Colonic mucosa (tissue), 4 donors: ENCODE measurements at regions not wholly inside any gene's neighbourhood (a gene's known extent, or its start where the extent isn't known, plus 50 kb on each side); places are given as distances from the start of the nearest gene placed in this dataset.
"Not testable (repeated sequence)": the region's sequence is repeated elsewhere in the genome, so short reads cannot be mapped to it uniquely, and the experiment has no call there.

ENCODE experiments used
- DNase-seq: peaks from one replicate; pipeline ENCODE4 v3.0.0-alpha.2; 2020
- H3K27ac ChIP-seq: fragments of 200-600 bp; one replicate; pipeline ENCODE4 v1.8.0; 2021
- H3K27me3 ChIP-seq: fragments of 200-600 bp; one replicate; pipeline ENCODE4 v1.8.0; 2021
- H3K36me3 ChIP-seq: fragments of 200-600 bp; one replicate; pipeline ENCODE4 v1.8.0; 2021
- H3K4me1 ChIP-seq: fragments of 200-600 bp; one replicate; pipeline ENCODE4 v1.8.0; 2021; ENCODE audit warnings: mild to moderate bottlenecking
- H3K4me3 ChIP-seq: fragments of 200-600 bp; one replicate; pipeline ENCODE4 v1.8.0; 2021
- H3K9ac ChIP-seq, 2 donors: one replicate each; pipeline ENCODE4 v1.7.0; 2013; ENCODE audit warnings: control low read depth in 2 of 2, low read depth in 2 of 2, low read length in 2 of 2
- H3K9me3 ChIP-seq: fragments of 200-600 bp; one replicate; pipeline ENCODE4 v1.8.0; 2021
- intact Hi-C: fragments of 100-400 bp; cut with DNase I; formaldehyde crosslinking; loops from one replicate; pipeline ENCODE4 v1.14.1; 2022
- TF ChIP-seq, protein P1 (sequence below): fragments of 200-600 bp; IDR thresholded peaks from one replicate; pipeline ENCODE4 v1.8.0; 2022; ENCODE audit warnings: antibody characterized with exemption, mild to moderate bottlenecking
- donor health status: healthy.
- donor health status: DM: no; HTN: no; CAD: no.
- donor health status: DM: no; HTN: no; CAD: no.

- Histone ChIP-seq H3K9me3 (no peaks in the 10 kb centered on the region), H3K9ac (no peak overlapping the region), H3K4me1 (no peaks in the 10 kb centered on the region), H3K27ac (no peak overlapping the region), H3K4me3 (no peak overlapping the region), H3K36me3 (no peaks in the 10 kb centered on the region), H3K27me3 (no peaks in the 10 kb centered on the region)
- intact Hi-C loops: no loop called here
- DNase-seq: no peak
- TF ChIP-seq, protein P1, sequence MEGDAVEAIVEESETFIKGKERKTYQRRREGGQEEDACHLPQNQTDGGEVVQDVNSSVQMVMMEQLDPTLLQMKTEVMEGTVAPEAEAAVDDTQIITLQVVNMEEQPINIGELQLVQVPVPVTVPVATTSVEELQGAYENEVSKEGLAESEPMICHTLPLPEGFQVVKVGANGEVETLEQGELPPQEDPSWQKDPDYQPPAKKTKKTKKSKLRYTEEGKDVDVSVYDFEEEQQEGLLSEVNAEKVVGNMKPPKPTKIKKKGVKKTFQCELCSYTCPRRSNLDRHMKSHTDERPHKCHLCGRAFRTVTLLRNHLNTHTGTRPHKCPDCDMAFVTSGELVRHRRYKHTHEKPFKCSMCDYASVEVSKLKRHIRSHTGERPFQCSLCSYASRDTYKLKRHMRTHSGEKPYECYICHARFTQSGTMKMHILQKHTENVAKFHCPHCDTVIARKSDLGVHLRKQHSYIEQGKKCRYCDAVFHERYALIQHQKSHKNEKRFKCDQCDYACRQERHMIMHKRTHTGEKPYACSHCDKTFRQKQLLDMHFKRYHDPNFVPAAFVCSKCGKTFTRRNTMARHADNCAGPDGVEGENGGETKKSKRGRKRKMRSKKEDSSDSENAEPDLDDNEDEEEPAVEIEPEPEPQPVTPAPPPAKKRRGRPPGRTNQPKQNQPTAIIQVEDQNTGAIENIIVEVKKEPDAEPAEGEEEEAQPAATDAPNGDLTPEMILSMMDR: no peak
These were observed 2115.3 kb downstream of the TP53TG3F start for GRCh38 chr16:35574454-35575431.

GRCh38 chr16:35575432-35575821 is 2116.0 kb downstream of the TP53TG3F start:
- intact Hi-C loops: no loop called here
- no peak overlapping the region for H3K9ac ChIP-seq
- H3K27ac ChIP-seq: no peak overlapping the region
- no peaks in the 10 kb centered on the region for H3K9me3 ChIP-seq
- no peaks in the 10 kb centered on the region for H3K27me3 ChIP-seq
- DNase-seq: no peak
- no peaks in the 10 kb centered on the region for H3K4me1 ChIP-seq
- H3K36me3 ChIP-seq: no peaks in the 10 kb centered on the region
- TF ChIP-seq, protein P1: no peak
- no peak overlapping the region for H3K4me3 ChIP-seq

GRCh38 chr16:35585411-35585810 is 2126.0 kb downstream of the TP53TG3F start:
- Histone ChIP-seq H3K9ac (no peak overlapping the region), H3K9me3 (no peaks in the 10 kb centered on the region), H3K27ac (no peak overlapping the region), H3K36me3 (no peaks in the 10 kb centered on the region), H3K27me3 (no peaks in the 10 kb centered on the region), H3K4me3 (no peak overlapping the region), H3K4me1 (no peaks in the 10 kb centered on the region)
- intact Hi-C loops: no loop called here
- TF ChIP-seq, protein P1: no peak
- no peak for DNase-seq

GRCh38 chr16:35590913-35591312 is 2131.5 kb downstream of the TP53TG3F start:
- intact Hi-C loops, H3K27me3 ChIP-seq, H3K9ac ChIP-seq, H3K4me1 ChIP-seq, H3K27ac ChIP-seq, H3K36me3 ChIP-seq, DNase-seq, H3K4me3 ChIP-seq, H3K9me3 ChIP-seq: not testable (repeated sequence)

GRCh38 chr16:35596467-35596866 is 2137.1 kb downstream of the TP53TG3F start:
- Histone ChIP-seq H3K27ac (no peak overlapping the region), H3K27me3 (no peaks in the 10 kb centered on the region), H3K4me3 (no peak overlapping the region), H3K9ac (no peak overlapping the region), H3K9me3 (no peaks in the 10 kb centered on the region), H3K4me1 (no peaks in the 10 kb centered on the region), H3K36me3 (no peaks in the 10 kb centered on the region)
- intact Hi-C loops: no loop called here
- TF ChIP-seq, protein P1: no peak
- no peak for DNase-seq

GRCh38 chr16:35598696-35599332 is 2139.4 kb downstream of the TP53TG3F start:
- Histone ChIP-seq H3K9me3 (no peaks in the 10 kb centered on the region), H3K27ac (no peak overlapping the region), H3K4me3 (no peak overlapping the region), H3K9ac (no peak overlapping the region), H3K27me3 (no peaks in the 10 kb centered on the region), H3K36me3 (no peaks in the 10 kb centered on the region), H3K4me1 (no peaks in the 10 kb centered on the region)
- intact Hi-C loops: no loop called here
- DNase-seq: no peak
- TF ChIP-seq, protein P1: no peak
